WTC11 (cell line): ENCODE measurements at regions not wholly inside any gene's neighbourhood (a gene's known extent, or its start where the extent isn't known, plus 50 kb on each side); places are given as distances from the start of the nearest gene placed in this dataset.

Experiments
- ATAC-seq: fragments of 200-7000 bp; cut with Tn5 transposase; 2 replicates; pipeline ENCODE4 v1.10.0; 2021; ENCODE audit warnings: mild to moderate bottlenecking, moderate library complexity
- CTCF ChIA-PET: fragments of 300-600 bp; sonication (Branson Sonifier 250); formaldehyde crosslinking; loops from one replicate; lab custom pipeline; 2021; ENCODE audit warnings: antibody characterized with exemption; lab: Charles Lee
- POLR2A ChIA-PET: fragments of 350-600 bp; sonication (Branson Sonifier 250); formaldehyde crosslinking; loops from one replicate; lab custom pipeline; 2021; ENCODE audit warnings: antibody characterized with exemption; lab: Charles Lee
- DNase-seq: peaks from one replicate; pipeline ENCODE4 v3.0.0; 2021; ENCODE audit warnings: low spot score
- H3K27ac Mint-ChIP-seq: 2 replicates; pipeline ENCODE4 v1.8.0; 2021; ENCODE audit warnings: mixed read lengths
- H3K27me3 Mint-ChIP-seq: 2 replicates; pipeline ENCODE4 v1.8.0; 2021; ENCODE audit warnings: low read depth, mild to moderate bottlenecking, moderate library complexity, mixed read lengths
- H3K36me3 Mint-ChIP-seq: 2 replicates; pipeline ENCODE4 v1.8.0; 2021; ENCODE audit warnings: mixed read lengths
- H3K4me1 Mint-ChIP-seq: 2 replicates; pipeline ENCODE4 v1.8.0; 2022; ENCODE audit warnings: mixed read lengths
- H3K4me3 Mint-ChIP-seq: 2 replicates; pipeline ENCODE4 v1.8.0; 2021; ENCODE audit warnings: mild to moderate bottlenecking, moderate library complexity, mixed read lengths
- H3K9me3 Mint-ChIP-seq: 2 replicates; pipeline ENCODE4 v1.8.0; 2021; ENCODE audit warnings: mixed read lengths
- ATF3 ChIP-seq: sonication (generic); formaldehyde crosslinking; conservative IDR thresholded peaks from 2 replicates; pipeline ENCODE4 v1.8.1; 2022; ENCODE audit warnings: mild to moderate bottlenecking, missing genetic modification reagents
- CBFB ChIP-seq: sonication (generic); formaldehyde crosslinking; IDR thresholded peaks from 2 replicates; pipeline ENCODE4 v1.8.1; 2022; ENCODE audit warnings: mild to moderate bottlenecking, low read depth, missing genetic modification reagents
- CREM ChIP-seq: sonication (generic); formaldehyde crosslinking; IDR thresholded peaks from 2 replicates; pipeline ENCODE4 v1.8.1; 2022; ENCODE audit warnings: mild to moderate bottlenecking, missing genetic modification reagents, moderate library complexity
- ERG ChIP-seq: fragments of 250-450 bp; sonication (Bioruptor Pico); IDR thresholded peaks from 2 replicates; pipeline ENCODE4 v1.8.0; 2021; ENCODE audit warnings: mild to moderate bottlenecking
- ESRRA ChIP-seq: sonication (generic); formaldehyde crosslinking; IDR thresholded peaks from 2 replicates; pipeline ENCODE4 v1.8.1; 2022; ENCODE audit warnings: mild to moderate bottlenecking, missing genetic modification reagents, borderline replicate concordance
- FOXK1 ChIP-seq: sonication (generic); formaldehyde crosslinking; IDR thresholded peaks from 2 replicates; pipeline ENCODE4 v1.8.0; 2022; ENCODE audit warnings: mild to moderate bottlenecking, moderate library complexity, missing genetic modification reagents
- FOXP4 ChIP-seq: sonication (generic); formaldehyde crosslinking; IDR thresholded peaks from 2 replicates; pipeline ENCODE4 v1.8.0; 2022; ENCODE audit warnings: mild to moderate bottlenecking, missing genetic modification reagents
- HMGXB4 ChIP-seq: sonication (generic); formaldehyde crosslinking; IDR thresholded peaks from 2 replicates; pipeline ENCODE4 v1.8.1; 2023; ENCODE audit warnings: mild to moderate bottlenecking, moderate library complexity, missing genetic modification reagents
- IRF2 ChIP-seq: sonication (generic); formaldehyde crosslinking; IDR thresholded peaks from 2 replicates; pipeline ENCODE4 v1.8.0; 2022; ENCODE audit warnings: low read depth, missing genetic modification reagents, borderline replicate concordance
- JUN ChIP-seq: sonication (generic); formaldehyde crosslinking; IDR thresholded peaks from 2 replicates; pipeline ENCODE4 v1.8.0; 2023; ENCODE audit warnings: mild to moderate bottlenecking, missing genetic modification reagents
- MAX ChIP-seq: sonication (generic); formaldehyde crosslinking; IDR thresholded peaks from 2 replicates; pipeline ENCODE4 v1.8.0; 2022; ENCODE audit warnings: mild to moderate bottlenecking, missing genetic modification reagents
- MXD4 ChIP-seq: fragments of 250-450 bp; sonication (Bioruptor Pico); IDR thresholded peaks from 2 replicates; pipeline ENCODE4 v1.8.0; 2021; ENCODE audit warnings: mild to moderate bottlenecking, moderate library complexity, borderline replicate concordance
- MYBL2 ChIP-seq: sonication (generic); formaldehyde crosslinking; IDR thresholded peaks from 2 replicates; pipeline ENCODE4 v1.8.1; 2023; ENCODE audit warnings: mild to moderate bottlenecking, moderate library complexity, missing genetic modification reagents
- NFATC4 ChIP-seq: fragments of 250-450 bp; sonication (Bioruptor Pico); IDR thresholded peaks from 2 replicates; pipeline ENCODE4 v1.9.0; 2021; ENCODE audit warnings: mild to moderate bottlenecking
- NFE2L1 ChIP-seq: sonication (generic); formaldehyde crosslinking; IDR thresholded peaks from 2 replicates; pipeline ENCODE4 v1.8.1; 2023; ENCODE audit warnings: missing genetic modification reagents
- NFYB ChIP-seq: sonication (generic); formaldehyde crosslinking; conservative IDR thresholded peaks from 2 replicates; pipeline ENCODE4 v1.8.0; 2022; ENCODE audit warnings: low read depth, missing genetic modification reagents
- NR3C1 ChIP-seq: sonication (generic); formaldehyde crosslinking; conservative IDR thresholded peaks from 2 replicates; pipeline ENCODE4 v1.8.1; 2023; ENCODE audit warnings: low read depth, mild to moderate bottlenecking, missing genetic modification reagents
- OVOL2 ChIP-seq: fragments of 250-450 bp; sonication (Bioruptor Pico); IDR thresholded peaks from 2 replicates; pipeline ENCODE4 v1.9.0; 2021; ENCODE audit warnings: mild to moderate bottlenecking, borderline replicate concordance
- RORB ChIP-seq: fragments of 250-450 bp; sonication (Bioruptor Pico); IDR thresholded peaks from 2 replicates; pipeline ENCODE4 v1.9.0; 2021; ENCODE audit warnings: mild to moderate bottlenecking
- STAT6 ChIP-seq: sonication (generic); formaldehyde crosslinking; conservative IDR thresholded peaks from 2 replicates; pipeline ENCODE4 v1.8.1; 2023; ENCODE audit warnings: mild to moderate bottlenecking, low read depth, missing genetic modification reagents, moderate library complexity
- TP53 ChIP-seq: sonication (generic); formaldehyde crosslinking; IDR thresholded peaks from 2 replicates; pipeline ENCODE4 v1.8.1; 2023; ENCODE audit warnings: mild to moderate bottlenecking, missing genetic modification reagents
- ZBTB43 ChIP-seq: sonication (generic); formaldehyde crosslinking; IDR thresholded peaks from 2 replicates; pipeline ENCODE4 v1.8.1; 2023; ENCODE audit warnings: mild to moderate bottlenecking, missing genetic modification reagents
- ZNF121 ChIP-seq: sonication (generic); formaldehyde crosslinking; IDR thresholded peaks from 2 replicates; pipeline ENCODE4 v1.8.0; 2023; ENCODE audit warnings: missing genetic modification reagents
- ZNF396 ChIP-seq: fragments of 250-450 bp; sonication (Bioruptor Pico); IDR thresholded peaks from 2 replicates; pipeline ENCODE4 v1.8.0; 2021; ENCODE audit warnings: mild to moderate bottlenecking, moderate library complexity, borderline replicate concordance
- ZNF423 ChIP-seq: fragments of 250-450 bp; sonication (Bioruptor Pico); IDR thresholded peaks from 2 replicates; pipeline ENCODE4 v2.1.2; 2022; ENCODE audit warnings: mild to moderate bottlenecking, moderate library complexity

GRCh38 chr20:57946559-57947315, 236.9 kb upstream of the PMEPA1 start (continued):
- TF ChIP-seq JUN (CRISPR knock-in tag): no peak
- no peak for TF ChIP-seq ATF3 (CRISPR knock-in tag)
- TF ChIP-seq ERG (CRISPR knock-in tag): no peak
- no peak for TF ChIP-seq NFE2L1
- no peak for TF ChIP-seq STAT6
- no peak for TF ChIP-seq ZBTB43 (CRISPR knock-in tag)
- TF ChIP-seq ESRRA (CRISPR knock-in tag): no peak

- no peak for ATAC-seq
- H3K36me3 Mint-ChIP-seq: no peaks in the 10 kb centered on the region
- TF ChIP-seq OVOL2 (CRISPR knock-in tag) (no peak), ZNF423 (no peak), NFATC4 (CRISPR knock-in tag) (no peak), TP53 (CRISPR knock-in tag) (no peak), ZNF396 (CRISPR knock-in tag) (no peak), MAX (CRISPR knock-in tag) (no peak), RORB (CRISPR knock-in tag) (no peak)
- H3K4me1 Mint-ChIP-seq: no peaks in the 10 kb centered on the region; the same call in 1 of the 2 replicates
- H3K27me3 Mint-ChIP-seq: no peaks in the 10 kb centered on the region
- peaks cover 11% of the 10 kb centered on the region for H3K9me3 Mint-ChIP-seq
- POLR2A ChIA-PET: interaction anchor here (0.6 kb wide), 1 partner anchor 17 kb away, joined by 3 read pairs; no protein-coding TSS in a partner anchor
- no peak overlapping the region for H3K27ac Mint-ChIP-seq
- no peak overlapping the region for H3K4me3 Mint-ChIP-seq
- CTCF ChIA-PET: no interaction called here
- no peak for DNase-seq
These were observed 235.2 kb upstream of the PMEPA1 start for GRCh38 chr20:57944988-57945387.

- Mint-ChIP-seq H3K27ac (no peak overlapping the region), H3K4me1 (peaks cover 5% of the 10 kb centered on the region), H3K27me3 (no peaks in the 10 kb centered on the region), H3K36me3 (no peaks in the 10 kb centered on the region), H3K4me3 (no peak overlapping the region), H3K9me3 (peaks cover 7% of the 10 kb centered on the region; the same call in 1 of the 2 replicates)
- ATAC-seq: no peak
- ChIA-PET CTCF (no interaction called here), POLR2A (no interaction called here)
- no peak for DNase-seq
- TF ChIP-seq IRF2 (CRISPR knock-in tag): no peak
- TF ChIP-seq CREM: no peak
- no peak for TF ChIP-seq FOXP4 (CRISPR knock-in tag)
- TF ChIP-seq HMGXB4 (CRISPR knock-in tag): no peak
- no peak for TF ChIP-seq CBFB (CRISPR knock-in tag)
- TF ChIP-seq FOXK1 (CRISPR knock-in tag): no peak
- no peak for TF ChIP-seq MXD4 (CRISPR knock-in tag)
- TF ChIP-seq NR3C1 (CRISPR knock-in tag): no peak
- TF ChIP-seq MYBL2 (CRISPR knock-in tag): no peak
- no peak for TF ChIP-seq ZNF121 (CRISPR knock-in tag)
- no peak for TF ChIP-seq NFYB
These were observed 234.1 kb upstream of the PMEPA1 start for GRCh38 chr20:57943950-57944349.
